Retinal pigment epithelial cell (primary cell): ENCODE measurements at regions not wholly inside any gene's neighbourhood (a gene's known extent, or its start where the extent isn't known, plus 50 kb on each side); places are given as distances from the start of the nearest gene placed in this dataset.

Source experiments
- DNase-seq: peaks from one replicate; pipeline ENCODE4 v3.0.0-alpha.2; 2010; ENCODE audit warnings: low read depth
- H3K4me3 ChIP-seq: 2 replicates; pipeline ENCODE4 v1.5.1; 2011; ENCODE audit warnings: mild to moderate bottlenecking, low read length, control low read depth, moderate library complexity
- CTCF ChIP-seq: conservative IDR thresholded peaks from 2 replicates; pipeline ENCODE4 v1.5.1; 2011; ENCODE audit warnings: low read depth, low read length, control low read depth, inconsistent platforms

GRCh38 chr5:67831048-67831447, 384.5 kb upstream of the PIK3R1 start:
- TF ChIP-seq CTCF, result no peak
- DNase-seq, result no peak
- no peak overlapping the region for H3K4me3 ChIP-seq

GRCh38 chr5:67827541-67827940, 388.0 kb upstream of the PIK3R1 start:
- no peak overlapping the region for H3K4me3 ChIP-seq
- TF ChIP-seq CTCF, result no peak
- no peak for DNase-seq

- DNase-seq, result no peak
- TF ChIP-seq CTCF, result no peak
Measured at GRCh38 chr5:67824852-67825251, 390.7 kb upstream of the PIK3R1 start.

GRCh38 chr5:67817652-67818051, 397.9 kb upstream of the PIK3R1 start:
- DNase-seq, result no peak
- TF ChIP-seq CTCF, result no peak
- H3K4me3 ChIP-seq, result no peak overlapping the region

More at GRCh38 chr5:67824852-67825251, 390.7 kb upstream of the PIK3R1 start:
- H3K4me3 ChIP-seq, result no peak overlapping the region

- TF ChIP-seq CTCF, result no peak
- no peak overlapping the region for H3K4me3 ChIP-seq
- DNase-seq, result no peak
Measured at GRCh38 chr5:67816456-67816855, 399.1 kb upstream of the PIK3R1 start.

GRCh38 chr5:67815455-67816391, 399.8 kb upstream of the PIK3R1 start:
- no peak for TF ChIP-seq CTCF
- no peak for DNase-seq
- H3K4me3 ChIP-seq, result no peak overlapping the region

- H3K4me3 ChIP-seq, result no peak overlapping the region
- TF ChIP-seq CTCF, result no peak
- DNase-seq, result no peak
Measured at GRCh38 chr5:67814569-67815311, 400.8 kb upstream of the PIK3R1 start.
